ENCODE measurements at regions not wholly inside any gene's neighbourhood (a gene's known extent, or its start where the extent isn't known, plus 50 kb on each side); places are given as distances from the start of the nearest gene placed in this dataset.

GRCh38 chr4:77501240-77501639 is 104.4 kb upstream of the CXCL13 start:
- no peak for TF ChIP-seq CTCF (IDR thresholded peaks at IDR 0.05; ENCODE audit: low read depth, low read length, missing input control)
- no peak for TF ChIP-seq ZBTB33 (IDR thresholded peaks at IDR 0.05)
- no peak for TF ChIP-seq RAD21 (IDR thresholded peaks at IDR 0.05)
- no peak for TF ChIP-seq FOXA2 (IDR thresholded peaks at IDR 0.05)
- no peak for TF ChIP-seq MAX (IDR thresholded peaks at IDR 0.05)
- no peak for TF ChIP-seq TAF1 (conservative IDR thresholded peaks at IDR 0.05)
- TF ChIP-seq FOXA1 (IDR thresholded peaks at IDR 0.05), result no peak
- no peak for TF ChIP-seq GABPA (IDR thresholded peaks at IDR 0.05 in 1 of 2, conservative IDR thresholded peaks at IDR 0.05 in 1 of 2)
- TF ChIP-seq SP1 (IDR thresholded peaks at IDR 0.05), result no peak
- no peak for TF ChIP-seq YY1 (IDR thresholded peaks at IDR 0.05)
- no peak for TF ChIP-seq EGR1 (IDR thresholded peaks at IDR 0.05; ENCODE audit: low read depth in 2 of 2)
